ENCODE measurements at regions not wholly inside any gene's neighbourhood (a gene's known extent, or its start where the extent isn't known, plus 50 kb on each side); places are given as distances from the start of the nearest gene placed in this dataset.

GRCh38 chr3:102194001-102194400 is 240.8 kb upstream of the ZPLD1 start:
- WGBS, 2 donors = 70 to 78% methylated on average over 5 of the region's 5 CpGs
- H3K4me1 ChIP-seq (ENCODE audit: control insufficient read depth in 5 of 5, insufficient read depth in 5 of 5, low read length in 5 of 5) = peaks cover 0 to 7% (median 0%) of the 10 kb centered on the region in 5 donors
- H3K9me3 ChIP-seq (ENCODE audit: control insufficient read depth in 4 of 4, insufficient read depth in 3 of 4, low read length in 3 of 4) = no peaks in the 10 kb centered on the region
- H3K36me3 ChIP-seq (ENCODE audit: control insufficient read depth in 4 of 4, insufficient read depth in 4 of 4, low read length in 4 of 4) = no peaks in the 10 kb centered on the region
- H3K9ac ChIP-seq (ENCODE audit: insufficient read depth in 1 of 2, low read length in 2 of 2) = no peak overlapping the region
- ATAC-seq (ENCODE audit: insufficient read depth, low FRiP score) (no peak), DNase-seq (no peak)
- H3K27ac ChIP-seq (ENCODE audit: low read depth in 1 of 2, low read length in 1 of 2) = no peak overlapping the region
- no peak for TF ChIP-seq CTCF (IDR thresholded peaks at IDR 0.05; ENCODE audit: control extremely low read depth, extremely low read depth)
- no peak overlapping the region for H3K4me3 ChIP-seq
- no peaks in the 10 kb centered on the region for H3K27me3 ChIP-seq (ENCODE audit: control insufficient read depth in 3 of 3, insufficient read depth in 3 of 3, low read length in 2 of 3)

- no peak overlapping the region for H3K9ac ChIP-seq (ENCODE audit: insufficient read depth in 1 of 2, low read length in 2 of 2)
- H3K4me1 ChIP-seq (ENCODE audit: control insufficient read depth in 5 of 5, insufficient read depth in 5 of 5, low read length in 5 of 5) = peaks cover 0 to 7% (median 0%) of the 10 kb centered on the region in 5 donors
- no peak overlapping the region for H3K27ac ChIP-seq (ENCODE audit: low read depth in 1 of 2, low read length in 1 of 2)
- ATAC-seq (ENCODE audit: insufficient read depth, low FRiP score) (no peak), DNase-seq (no peak)
- H3K4me3 ChIP-seq = no peak overlapping the region
- H3K9me3 ChIP-seq (ENCODE audit: control insufficient read depth in 4 of 4, insufficient read depth in 3 of 4, low read length in 3 of 4) = no peaks in the 10 kb centered on the region
- H3K36me3 ChIP-seq (ENCODE audit: control insufficient read depth in 4 of 4, insufficient read depth in 4 of 4, low read length in 4 of 4) = no peaks in the 10 kb centered on the region
- TF ChIP-seq CTCF (IDR thresholded peaks at IDR 0.05; ENCODE audit: control extremely low read depth, extremely low read depth) = no peak
- 94 to 96% methylated on average over 1 of the region's 1 CpG for WGBS, 2 donors
- H3K27me3 ChIP-seq (ENCODE audit: control insufficient read depth in 3 of 3, insufficient read depth in 3 of 3, low read length in 2 of 3) = no peaks in the 10 kb centered on the region
These were observed 240.1 kb upstream of the ZPLD1 start for GRCh38 chr3:102194760-102195159.

DNA sequence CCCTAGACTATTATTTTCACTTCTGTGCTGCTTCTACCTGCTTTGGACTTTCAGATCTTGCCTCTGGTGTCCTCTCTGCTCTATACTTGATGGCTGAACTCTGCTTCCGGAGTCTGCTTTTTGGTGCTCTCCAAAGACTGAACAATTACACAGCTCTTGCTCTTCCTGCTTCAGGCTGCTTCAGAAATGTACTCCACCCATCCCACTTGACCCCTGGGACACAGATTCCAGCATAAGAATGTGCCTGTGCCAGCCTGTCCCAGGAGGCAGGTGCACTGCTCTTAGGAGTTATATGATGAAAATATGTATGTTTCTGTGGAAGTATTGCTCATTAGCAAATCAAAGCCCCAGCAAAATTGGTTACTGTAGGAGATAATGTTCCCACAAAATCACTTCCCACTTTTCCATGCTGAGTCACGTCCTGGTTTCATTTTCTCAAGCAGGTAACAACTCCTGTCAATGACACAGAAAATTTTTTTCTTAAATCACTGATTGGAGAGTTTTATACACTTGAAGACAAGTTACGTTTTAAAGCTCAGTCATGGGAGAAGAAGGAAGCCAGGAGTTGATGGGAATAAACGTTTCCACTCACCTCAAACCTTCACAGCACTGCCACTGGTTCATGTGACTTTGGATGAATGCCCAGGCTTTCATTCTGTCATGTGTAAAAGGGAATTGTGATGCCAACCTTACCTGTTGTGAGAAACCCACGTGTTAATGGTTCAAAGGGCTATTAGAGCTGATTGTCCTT is 239.4 kb upstream of the ZPLD1 start:
- no peaks in the 10 kb centered on the region for H3K27me3 ChIP-seq (ENCODE audit: control insufficient read depth in 3 of 3, insufficient read depth in 3 of 3, low read length in 2 of 3)
- DNase-seq (peak; percentile 16 to 65 (median 26)), ATAC-seq (ENCODE audit: insufficient read depth, low FRiP score) (peak; percentile 79)
- H3K4me3 ChIP-seq = no peak overlapping the region
- H3K27ac ChIP-seq (ENCODE audit: low read depth in 1 of 2, low read length in 1 of 2) = peak overlapping the region in 1 of 2 donors; percentile 63
- TF ChIP-seq CTCF (IDR thresholded peaks at IDR 0.05; ENCODE audit: control extremely low read depth, extremely low read depth) = no peak
- H3K9me3 ChIP-seq (ENCODE audit: control insufficient read depth in 4 of 4, insufficient read depth in 3 of 4, low read length in 3 of 4) = no peaks in the 10 kb centered on the region
- WGBS, 2 donors = 46 to 48% methylated on average over 5 of the region's 5 CpGs
- peaks cover 0 to 5% (median 0%) of the 10 kb centered on the region in 5 donors for H3K4me1 ChIP-seq (ENCODE audit: control insufficient read depth in 5 of 5, insufficient read depth in 5 of 5, low read length in 5 of 5)
- H3K36me3 ChIP-seq (ENCODE audit: control insufficient read depth in 4 of 4, insufficient read depth in 4 of 4, low read length in 4 of 4) = no peaks in the 10 kb centered on the region
- no peak overlapping the region for H3K9ac ChIP-seq (ENCODE audit: insufficient read depth in 1 of 2, low read length in 2 of 2)

- peaks cover 0 to 3% (median 0%) of the 10 kb centered on the region in 5 donors for H3K4me1 ChIP-seq (ENCODE audit: control insufficient read depth in 5 of 5, insufficient read depth in 5 of 5, low read length in 5 of 5)
- H3K9ac ChIP-seq (ENCODE audit: insufficient read depth in 1 of 2, low read length in 2 of 2) = no peak overlapping the region
- TF ChIP-seq CTCF (IDR thresholded peaks at IDR 0.05; ENCODE audit: control extremely low read depth, extremely low read depth) = no peak
- no peak for ATAC-seq (ENCODE audit: insufficient read depth, low FRiP score)
- no peaks in the 10 kb centered on the region for H3K9me3 ChIP-seq (ENCODE audit: control insufficient read depth in 4 of 4, insufficient read depth in 3 of 4, low read length in 3 of 4)
- no peak for DNase-seq
- no peak overlapping the region for H3K27ac ChIP-seq (ENCODE audit: low read depth in 1 of 2, low read length in 1 of 2)
- H3K36me3 ChIP-seq (ENCODE audit: control insufficient read depth in 4 of 4, insufficient read depth in 4 of 4, low read length in 4 of 4) = no peaks in the 10 kb centered on the region
- H3K27me3 ChIP-seq (ENCODE audit: control insufficient read depth in 3 of 3, insufficient read depth in 3 of 3, low read length in 2 of 3) = no peaks in the 10 kb centered on the region
- no peak overlapping the region for H3K4me3 ChIP-seq
These were observed 234.7 kb upstream of the ZPLD1 start for GRCh38 chr3:102200126-102200525.

Measured in lung (tissue), 11 donors.